Activated naive CD4-positive, alpha-beta T cell treated with anti-CD3 and anti-CD28 coated beads for 36 hours (primary cell): ENCODE measurements at regions not wholly inside any gene's neighbourhood (a gene's known extent, or its start where the extent isn't known, plus 50 kb on each side); places are given as distances from the start of the nearest gene placed in this dataset.

Experiments
- CTCF ChIA-PET: fragments of 350-600 bp; sonication (Branson Sonifier 250); formaldehyde crosslinking; loops from one replicate; lab custom pipeline; 2021; ENCODE audit warnings: antibody characterized with exemption; lab: Charles Lee
- DNase-seq: peaks from one replicate; pipeline ENCODE4 v3.0.0-alpha.2; 2020
- H3K27ac Mint-ChIP-seq: one replicate; pipeline ENCODE4 v1.8.0; 2021; ENCODE audit warnings: mild to moderate bottlenecking, mixed read lengths
- H3K27me3 Mint-ChIP-seq: one replicate; pipeline ENCODE4 v1.8.0; 2021; ENCODE audit warnings: low read depth, mixed read lengths
- H3K36me3 Mint-ChIP-seq: one replicate; pipeline ENCODE4 v1.8.0; 2021; ENCODE audit warnings: low read depth, mixed read lengths
- H3K4me1 Mint-ChIP-seq: one replicate; pipeline ENCODE4 v1.8.0; 2021; ENCODE audit warnings: low read depth, mixed read lengths
- H3K4me3 Mint-ChIP-seq: one replicate; pipeline ENCODE4 v1.8.0; 2021; ENCODE audit warnings: mild to moderate bottlenecking, moderate library complexity, mixed read lengths
- H3K9me3 Mint-ChIP-seq: one replicate; pipeline ENCODE4 v1.8.0; 2021; ENCODE audit warnings: mixed read lengths
- intact Hi-C: fragments of 100-400 bp; cut with micrococcal nuclease; formaldehyde crosslinking; loops from one replicate; pipeline ENCODE4 v1.15.1; 2023

GRCh38 chr1:39102537-39103327 lies 76.6 kb downstream of the NDUFS5 start:
- H3K27ac Mint-ChIP-seq: no peak overlapping the region

GRCh38 chr1:39103328-39104157 lies 77.4 kb downstream of the NDUFS5 start:
- Mint-ChIP-seq H3K27me3 (peaks cover 8% of the 10 kb centered on the region), H3K4me1 (peaks cover 39% of the 10 kb centered on the region), H3K4me3 (no peak overlapping the region), H3K9me3 (no peaks in the 10 kb centered on the region), H3K36me3 (no peaks in the 10 kb centered on the region), H3K27ac (no peak overlapping the region)
- CTCF ChIA-PET: interaction anchor here (0.8 to 1.5 kb wide), 5 partner anchors 77 to 340 kb away, joined by 3 to 8 read pairs (median 4); partner anchors contain the start of gene NDUFS5
- DNase-seq: peak; percentile 25
- intact Hi-C loops: loop anchor here (5.0 to 10.0 kb wide), 3 partner anchors 294 to 621 kb away; no protein-coding TSS in a partner anchor

More at GRCh38 chr1:39102537-39103327, 76.6 kb downstream of the NDUFS5 start:
- CTCF ChIA-PET: interaction anchor here (0.7 to 1.5 kb wide), 6 partner anchors 85 to 1561 kb away, joined by 3 to 8 read pairs (median 4); no protein-coding TSS in a partner anchor
- intact Hi-C loops: loop anchor here (1.0 to 10.0 kb wide), 8 partner anchors 83 to 622 kb away; no protein-coding TSS in a partner anchor
- H3K27me3 Mint-ChIP-seq: peaks cover 8% of the 10 kb centered on the region
- peak overlapping the region; percentile 14 for H3K4me3 Mint-ChIP-seq
- H3K36me3 Mint-ChIP-seq: no peaks in the 10 kb centered on the region
- no peaks in the 10 kb centered on the region for H3K9me3 Mint-ChIP-seq
- peaks cover 40% of the 10 kb centered on the region for H3K4me1 Mint-ChIP-seq
- DNase-seq: peak; percentile 46

DNA sequence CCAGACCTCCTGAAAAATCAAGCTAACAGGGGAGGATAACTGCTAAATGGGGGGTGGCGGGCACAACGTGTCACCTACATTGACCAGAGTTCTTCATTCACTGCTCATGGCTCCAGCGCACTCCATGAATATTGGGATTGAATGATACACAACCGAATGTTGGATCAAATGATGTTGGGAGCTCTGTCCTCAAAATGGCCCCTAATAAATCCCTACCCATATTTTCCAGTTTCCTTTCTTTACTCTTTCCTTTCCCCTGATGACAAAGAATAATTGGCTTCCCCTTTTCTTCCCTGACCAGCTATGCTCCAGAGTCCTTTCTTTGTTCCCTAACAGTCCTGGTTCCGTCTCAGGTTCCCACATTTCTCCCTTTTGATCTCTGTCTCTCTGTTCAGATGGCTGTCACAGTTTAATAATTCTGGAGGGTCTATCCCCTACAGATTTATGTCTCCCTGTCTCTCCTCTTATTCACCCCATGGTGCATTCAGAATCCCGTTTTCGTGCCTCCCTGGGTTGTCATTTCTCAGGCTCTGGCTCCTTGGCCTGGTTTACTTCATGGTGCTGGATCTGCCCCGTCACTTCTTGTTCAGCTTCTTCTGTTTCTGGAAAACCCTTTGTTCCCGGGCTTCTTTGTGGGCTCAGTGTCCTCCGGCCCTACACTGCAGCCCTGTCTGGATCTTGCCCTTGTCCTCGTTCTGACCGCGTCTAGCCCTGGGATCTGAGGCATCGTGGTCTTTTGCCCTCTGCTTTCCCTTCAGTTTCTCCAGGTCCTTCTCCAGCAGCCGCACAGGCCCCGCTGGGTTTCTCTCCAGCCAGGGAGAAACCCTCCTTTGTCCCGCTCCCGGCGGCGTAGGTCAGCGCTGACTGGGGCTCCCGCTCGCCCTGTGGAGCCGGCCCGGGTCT lies 78.3 kb downstream of the NDUFS5 start:
- Mint-ChIP-seq H3K27me3 (peaks cover 8% of the 10 kb centered on the region), H3K4me1 (peaks cover 35% of the 10 kb centered on the region), H3K36me3 (no peaks in the 10 kb centered on the region), H3K27ac (no peak overlapping the region), H3K4me3 (peak overlapping the region; percentile 56), H3K9me3 (no peaks in the 10 kb centered on the region)
- no peak for DNase-seq
- CTCF ChIA-PET: interaction anchor here (0.6 to 1.5 kb wide), 7 partner anchors 78 to 848 kb away, joined by 3 to 8 read pairs (median 3); partner anchors contain the start of gene NDUFS5
- intact Hi-C loops: loop anchor here (5.0 to 10.0 kb wide), 3 partner anchors 293 to 620 kb away; no protein-coding TSS in a partner anchor

GRCh38 chr1:39105061-39105840 lies 79.1 kb downstream of the NDUFS5 start:
- intact Hi-C loops: loop anchor here (10.0 kb wide), 1 partner anchor 620 kb away; no protein-coding TSS in a partner anchor
- peak; percentile 51 for DNase-seq

DNA sequence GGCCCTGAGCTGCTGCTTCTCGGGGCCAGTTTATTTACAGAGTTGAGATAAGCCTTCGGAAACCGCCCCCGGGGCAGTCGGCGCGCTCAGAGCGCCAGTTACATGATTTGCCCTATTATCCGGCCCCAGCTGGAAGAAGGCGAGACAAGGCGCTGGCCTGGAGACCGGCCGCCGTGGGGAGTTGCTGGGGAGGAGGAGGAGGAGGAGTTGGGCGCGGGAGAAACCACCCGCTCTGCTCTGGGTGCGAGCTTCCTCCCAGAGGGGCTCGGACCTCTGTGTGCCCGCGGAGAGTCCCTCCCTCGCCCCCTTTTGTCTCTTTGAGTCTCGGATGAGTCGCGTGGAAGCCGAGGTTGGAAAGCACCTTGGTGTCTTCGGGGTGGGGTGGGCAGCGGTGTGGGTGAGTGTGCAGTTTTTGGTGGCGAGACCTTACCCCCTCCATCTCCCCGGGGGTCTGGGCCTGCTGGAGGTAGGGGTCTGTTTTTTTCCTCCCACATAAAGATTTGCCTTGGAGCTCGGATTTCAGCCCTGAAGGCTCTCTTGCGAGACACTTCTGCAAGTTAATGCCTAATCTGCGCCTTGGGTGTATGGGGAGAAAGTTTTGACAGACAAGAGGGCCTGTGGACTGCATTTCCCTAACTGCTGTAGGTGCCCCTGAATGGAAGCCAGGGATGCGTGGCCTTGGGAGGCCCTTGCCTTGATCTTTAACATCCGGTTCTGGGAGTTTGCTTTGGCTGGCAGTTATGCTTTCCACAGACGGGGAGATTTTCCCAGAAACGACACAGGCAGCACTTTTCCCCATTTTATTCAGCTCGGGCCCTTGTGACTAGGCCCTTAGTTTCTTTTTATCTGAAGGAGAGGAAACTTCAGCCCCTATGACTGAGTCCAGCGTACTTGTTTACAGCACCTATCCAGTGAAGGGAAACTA lies 80.0 kb downstream of the NDUFS5 start:
- Mint-ChIP-seq H3K9me3 (no peaks in the 10 kb centered on the region), H3K36me3 (no peaks in the 10 kb centered on the region), H3K27me3 (peaks cover 12% of the 10 kb centered on the region), H3K4me3 (peak overlapping the region; percentile 78), H3K27ac (no peak overlapping the region), H3K4me1 (peaks cover 47% of the 10 kb centered on the region)
- CTCF ChIA-PET: interaction anchor here (1.0 to 2.9 kb wide), 3 partner anchors 78 to 304 kb away, joined by 6 to 12 read pairs (median 11); no protein-coding TSS in a partner anchor
- intact Hi-C loops: loop anchor here (10.0 kb wide), 1 partner anchor 619 kb away; no protein-coding TSS in a partner anchor
- peak; percentile 47 for DNase-seq

More at GRCh38 chr1:39105061-39105840, 79.1 kb downstream of the NDUFS5 start:
- CTCF ChIA-PET: interaction anchor here (1.3 to 2.9 kb wide), 4 partner anchors 79 to 87 kb away, joined by 3 to 12 read pairs (median 8); no protein-coding TSS in a partner anchor
- Mint-ChIP-seq H3K9me3 (no peaks in the 10 kb centered on the region), H3K4me3 (peak overlapping the region; percentile 78), H3K27me3 (peaks cover 8% of the 10 kb centered on the region), H3K4me1 (peaks cover 42% of the 10 kb centered on the region), H3K36me3 (no peaks in the 10 kb centered on the region), H3K27ac (no peak overlapping the region)

DNA sequence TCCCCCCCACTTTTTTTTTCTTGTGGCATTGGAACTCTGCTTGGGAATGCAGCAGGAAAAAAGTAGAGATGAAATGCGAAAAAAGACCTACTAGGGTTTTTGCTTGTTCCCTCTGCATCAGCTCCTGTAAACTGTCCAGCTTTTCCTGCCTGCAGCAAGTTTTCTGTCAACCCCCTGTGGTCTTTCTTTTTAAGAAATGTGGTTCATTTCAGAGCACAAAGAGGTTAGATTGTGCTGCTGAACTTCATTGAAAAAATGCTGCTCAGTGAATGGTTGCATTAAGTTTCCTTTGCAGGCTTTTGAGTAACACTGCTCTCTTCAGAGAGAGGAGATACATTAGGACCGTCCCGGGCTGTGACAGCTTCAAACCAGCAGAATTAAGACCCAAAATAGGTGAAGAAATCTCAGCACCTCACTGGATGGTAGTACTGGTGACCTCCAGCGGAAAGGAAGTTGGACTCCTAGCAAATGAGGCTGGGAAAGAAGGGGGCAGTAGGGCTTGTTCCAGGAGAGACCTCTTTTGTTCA lies 80.7 kb downstream of the NDUFS5 start:
- no peak for DNase-seq
- Mint-ChIP-seq H3K36me3 (no peaks in the 10 kb centered on the region), H3K27ac (no peak overlapping the region), H3K4me1 (peaks cover 47% of the 10 kb centered on the region), H3K9me3 (no peaks in the 10 kb centered on the region), H3K27me3 (peaks cover 12% of the 10 kb centered on the region), H3K4me3 (no peak overlapping the region)
- CTCF ChIA-PET: interaction anchor here (1.0 to 2.9 kb wide), 3 partner anchors 77 to 304 kb away, joined by 6 to 12 read pairs (median 11); no protein-coding TSS in a partner anchor
- intact Hi-C loops: loop anchor here (10.0 kb wide), 1 partner anchor 618 kb away; no protein-coding TSS in a partner anchor

GRCh38 chr1:39107341-39108290 lies 81.5 kb downstream of the NDUFS5 start:
- Mint-ChIP-seq H3K4me1 (peaks cover 42% of the 10 kb centered on the region), H3K9me3 (no peaks in the 10 kb centered on the region), H3K4me3 (no peak overlapping the region), H3K27ac (no peak overlapping the region), H3K36me3 (no peaks in the 10 kb centered on the region), H3K27me3 (peaks cover 12% of the 10 kb centered on the region)
- intact Hi-C loops: loop anchor here (10.0 kb wide), 1 partner anchor 617 kb away; no protein-coding TSS in a partner anchor
- CTCF ChIA-PET: interaction anchor here (1.6 to 2.9 kb wide), 2 partner anchors 9 to 84 kb away, joined by 11 to 12 read pairs; no protein-coding TSS in a partner anchor
- no peak for DNase-seq

- H3K4me3 Mint-ChIP-seq: no peak overlapping the region
- no peaks in the 10 kb centered on the region for H3K36me3 Mint-ChIP-seq
- peaks cover 22% of the 10 kb centered on the region for H3K4me1 Mint-ChIP-seq
- CTCF ChIA-PET: interaction anchor here (0.9 to 3.2 kb wide), 4 partner anchors 11 to 149 kb away, joined by 3 to 11 read pairs (median 5); no protein-coding TSS in a partner anchor
- intact Hi-C loops: loop anchor here (10.0 kb wide), 1 partner anchor 615 kb away; no protein-coding TSS in a partner anchor
- no peak overlapping the region for H3K27ac Mint-ChIP-seq
- H3K9me3 Mint-ChIP-seq: no peaks in the 10 kb centered on the region
- no peak for DNase-seq
- peaks cover 10% of the 10 kb centered on the region for H3K27me3 Mint-ChIP-seq
Observed at GRCh38 chr1:39109644-39110043, 83.5 kb downstream of the NDUFS5 start.
